ENCODE measurements at regions not wholly inside any gene's neighbourhood (a gene's known extent, or its start where the extent isn't known, plus 50 kb on each side); places are given as distances from the start of the nearest gene placed in this dataset.

- Histone ChIP-seq H3K9ac (ENCODE audit: insufficient read depth in 1 of 2, low read length in 2 of 2) (no peak overlapping the region), H3K9me3 (ENCODE audit: control insufficient read depth in 4 of 4, insufficient read depth in 3 of 4, low read length in 3 of 4) (peaks cover 0 to 2% (median 0%) of the 10 kb centered on the region in 4 donors), H3K27me3 (ENCODE audit: control insufficient read depth in 3 of 3, insufficient read depth in 3 of 3, low read length in 2 of 3) (no peaks in the 10 kb centered on the region), H3K27ac (ENCODE audit: low read depth in 1 of 2, low read length in 1 of 2) (peak overlapping the region in 1 of 2 donors; percentile 49), H3K4me1 (ENCODE audit: control insufficient read depth in 5 of 5, insufficient read depth in 5 of 5, low read length in 5 of 5) (no peaks in the 10 kb centered on the region), H3K4me3 (no peak overlapping the region), H3K36me3 (ENCODE audit: control insufficient read depth in 4 of 4, insufficient read depth in 4 of 4, low read length in 4 of 4) (no peaks in the 10 kb centered on the region)
- TF ChIP-seq CTCF (IDR thresholded peaks at IDR 0.05; ENCODE audit: control extremely low read depth, extremely low read depth): no peak
- DNase-seq: no peak
- 59 to 84% methylated on average over 3 of the region's 3 CpGs for WGBS, 2 donors
- no peak for ATAC-seq (ENCODE audit: insufficient read depth, low FRiP score)
These were observed 154.4 kb upstream of the ZNF462 start for GRCh38 chr9:106708475-106709146.

- WGBS, 2 donors: 90 to 92% methylated on average over 4 of the region's 4 CpGs
- TF ChIP-seq CTCF (IDR thresholded peaks at IDR 0.05; ENCODE audit: control extremely low read depth, extremely low read depth): no peak
These were observed 150.7 kb upstream of the ZNF462 start for GRCh38 chr9:106712279-106712678.

GRCh38 chr9:106713206-106713605 is 149.8 kb upstream of the ZNF462 start:
- WGBS, 2 donors: 97% methylated on average over 3 of the region's 3 CpGs
- no peak for TF ChIP-seq CTCF (IDR thresholded peaks at IDR 0.05; ENCODE audit: control extremely low read depth, extremely low read depth)
- Histone ChIP-seq H3K36me3 (ENCODE audit: control insufficient read depth in 4 of 4, insufficient read depth in 4 of 4, low read length in 4 of 4) (no peaks in the 10 kb centered on the region), H3K27ac (ENCODE audit: low read depth in 1 of 2, low read length in 1 of 2) (no peak overlapping the region), H3K4me3 (no peak overlapping the region), H3K9ac (ENCODE audit: insufficient read depth in 1 of 2, low read length in 2 of 2) (no peak overlapping the region), H3K27me3 (ENCODE audit: control insufficient read depth in 3 of 3, insufficient read depth in 3 of 3, low read length in 2 of 3) (no peaks in the 10 kb centered on the region), H3K4me1 (ENCODE audit: control insufficient read depth in 5 of 5, insufficient read depth in 5 of 5, low read length in 5 of 5) (peaks cover 0 to 10% (median 5%) of the 10 kb centered on the region in 5 donors), H3K9me3 (ENCODE audit: control insufficient read depth in 4 of 4, insufficient read depth in 3 of 4, low read length in 3 of 4) (no peaks in the 10 kb centered on the region)
- ATAC-seq (ENCODE audit: insufficient read depth, low FRiP score) (no peak), DNase-seq (no peak)

More at GRCh38 chr9:106712279-106712678, 150.7 kb upstream of the ZNF462 start:
- Histone ChIP-seq H3K27me3 (ENCODE audit: control insufficient read depth in 3 of 3, insufficient read depth in 3 of 3, low read length in 2 of 3) (no peaks in the 10 kb centered on the region), H3K27ac (ENCODE audit: low read depth in 1 of 2, low read length in 1 of 2) (no peak overlapping the region), H3K4me3 (no peak overlapping the region), H3K4me1 (ENCODE audit: control insufficient read depth in 5 of 5, insufficient read depth in 5 of 5, low read length in 5 of 5) (peaks cover 0 to 1% (median 0%) of the 10 kb centered on the region in 5 donors), H3K36me3 (ENCODE audit: control insufficient read depth in 4 of 4, insufficient read depth in 4 of 4, low read length in 4 of 4) (no peaks in the 10 kb centered on the region), H3K9ac (ENCODE audit: insufficient read depth in 1 of 2, low read length in 2 of 2) (no peak overlapping the region), H3K9me3 (ENCODE audit: control insufficient read depth in 4 of 4, insufficient read depth in 3 of 4, low read length in 3 of 4) (no peaks in the 10 kb centered on the region)
- no peak for DNase-seq
- no peak for ATAC-seq (ENCODE audit: insufficient read depth, low FRiP score)

GRCh38 chr9:106716820-106717219 is 146.1 kb upstream of the ZNF462 start:
- Histone ChIP-seq H3K4me3 (no peak overlapping the region), H3K27me3 (ENCODE audit: control insufficient read depth in 3 of 3, insufficient read depth in 3 of 3, low read length in 2 of 3) (no peaks in the 10 kb centered on the region), H3K27ac (ENCODE audit: low read depth in 1 of 2, low read length in 1 of 2) (no peak overlapping the region), H3K9me3 (ENCODE audit: control insufficient read depth in 4 of 4, insufficient read depth in 3 of 4, low read length in 3 of 4) (no peaks in the 10 kb centered on the region), H3K9ac (ENCODE audit: insufficient read depth in 1 of 2, low read length in 2 of 2) (no peak overlapping the region), H3K36me3 (ENCODE audit: control insufficient read depth in 4 of 4, insufficient read depth in 4 of 4, low read length in 4 of 4) (no peaks in the 10 kb centered on the region), H3K4me1 (ENCODE audit: control insufficient read depth in 5 of 5, insufficient read depth in 5 of 5, low read length in 5 of 5) (peaks cover 0 to 22% (median 11%) of the 10 kb centered on the region in 5 donors)
- whole genome bisulfite sequencing, 2 donors: 36 to 57% methylated on average over 1 of the region's 1 CpG
- no peak for DNase-seq
- TF ChIP-seq CTCF (IDR thresholded peaks at IDR 0.05; ENCODE audit: control extremely low read depth, extremely low read depth): no peak
- no peak for ATAC-seq (ENCODE audit: insufficient read depth, low FRiP score)
